Mucosa of rectum (tissue), 2 donors: ENCODE measurements at regions not wholly inside any gene's neighbourhood (a gene's known extent, or its start where the extent isn't known, plus 50 kb on each side); places are given as distances from the start of the nearest gene placed in this dataset.

Source experiments
- H3K27ac ChIP-seq, 2 donors: one replicate each; pipeline ENCODE4 v1.7.0; 2013; ENCODE audit warnings: inconsistent platforms in 2 of 2, low read depth in 2 of 2, low read length in 2 of 2
- H3K27me3 ChIP-seq, 2 donors: one replicate each; pipeline ENCODE4 v1.7.0; 2013; ENCODE audit warnings: low read length in 2 of 2; ENCODE audit not compliant: control insufficient read depth in 2 of 2, insufficient read depth in 2 of 2
- H3K36me3 ChIP-seq, 2 donors: one replicate each; pipeline ENCODE4 v1.7.0; 2013; ENCODE audit warnings: low read length in 2 of 2; ENCODE audit not compliant: control insufficient read depth in 2 of 2, insufficient read depth in 2 of 2
- H3K4me1 ChIP-seq, 2 donors: one replicate each; pipeline ENCODE4 v1.7.0; 2013; ENCODE audit warnings: low read length in 2 of 2, mild to moderate bottlenecking in 1 of 2; ENCODE audit not compliant: control insufficient read depth in 2 of 2, insufficient read depth in 2 of 2
- H3K4me3 ChIP-seq, 2 donors: one replicate each; pipeline ENCODE4 v1.7.0; 2013; ENCODE audit warnings: low read length in 2 of 2
- H3K9ac ChIP-seq, 2 donors: one replicate each; pipeline ENCODE4 v1.7.0; 2013; ENCODE audit warnings: low read length in 2 of 2, low read depth in 1 of 2, mild to moderate bottlenecking in 1 of 2
- H3K9me3 ChIP-seq, 2 donors: one replicate each; pipeline ENCODE4 v1.7.0; 2013; ENCODE audit warnings: low read length in 2 of 2; ENCODE audit not compliant: control insufficient read depth in 2 of 2
- donor health status: healthy.
- donor health status: Normal muscosa, but diverticular disease.

DNA sequence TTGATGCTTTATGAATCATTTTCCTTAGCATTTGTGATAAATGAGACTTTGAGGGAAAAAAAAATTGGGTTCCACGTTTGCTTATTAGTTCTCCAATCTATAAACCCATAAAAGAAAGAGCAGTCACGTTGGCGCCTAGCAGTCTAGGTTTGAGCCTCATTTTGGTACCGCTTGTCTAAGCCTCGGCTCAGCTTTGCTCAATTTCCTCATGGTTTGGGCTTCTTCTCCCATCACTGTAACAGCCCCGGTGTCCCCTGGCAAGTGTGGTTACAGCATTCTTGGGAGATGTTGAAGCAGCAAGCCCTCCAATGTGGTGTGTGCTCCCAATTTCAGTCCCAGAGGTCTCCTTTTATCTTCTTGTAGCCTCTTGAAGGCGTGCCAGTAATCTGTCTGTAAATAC is 578.4 kb downstream of the CDK5RAP2 start:
- Histone ChIP-seq H3K27me3 (no peaks in the 10 kb centered on the region), H3K27ac (no peak overlapping the region), H3K4me3 (no peak overlapping the region), H3K9me3 (no peaks in the 10 kb centered on the region), H3K4me1 (no peaks in the 10 kb centered on the region), H3K9ac (no peak overlapping the region), H3K36me3 (no peaks in the 10 kb centered on the region)

DNA sequence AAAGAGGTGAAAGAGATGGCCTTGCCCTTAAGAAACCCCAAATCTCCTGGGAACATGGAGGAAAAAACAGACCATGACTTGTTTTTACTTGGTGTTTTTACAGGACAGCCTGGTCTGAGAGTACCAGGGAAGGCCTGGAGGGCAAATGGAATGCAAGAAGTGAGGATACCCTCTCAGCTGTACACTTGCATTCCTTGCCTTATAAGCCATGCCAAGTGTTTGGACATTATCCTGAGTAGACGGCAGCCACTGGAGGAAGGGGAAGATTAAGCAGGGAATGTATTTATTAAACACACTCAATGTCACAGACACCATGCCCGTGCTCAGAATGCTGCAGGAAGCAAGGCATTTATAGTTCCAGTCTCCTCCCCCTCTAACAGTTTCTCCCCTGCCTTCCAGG is 581.4 kb downstream of the CDK5RAP2 start:
- H3K9ac ChIP-seq, result no peak overlapping the region
- H3K36me3 ChIP-seq, result no peaks in the 10 kb centered on the region
- no peak overlapping the region for H3K27ac ChIP-seq

DNA sequence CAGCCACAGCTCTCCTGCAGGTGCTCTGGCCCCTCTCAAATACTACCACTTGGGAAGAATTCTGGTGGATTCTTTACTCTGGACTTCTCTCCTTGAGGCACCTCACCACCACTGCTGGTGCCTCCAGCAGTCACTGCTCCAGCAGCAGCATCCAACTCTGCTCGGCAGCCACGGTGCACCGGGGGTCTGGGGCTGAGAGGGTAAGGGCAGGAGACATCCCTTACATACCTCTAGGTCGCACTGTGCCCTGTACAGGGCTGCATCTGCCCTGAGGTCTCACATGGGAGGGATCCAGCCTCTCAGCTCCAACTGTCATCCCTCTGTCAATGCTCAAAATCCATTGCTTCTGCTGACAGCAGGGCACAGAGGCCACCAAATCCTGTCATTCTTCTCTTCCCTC is 588.2 kb downstream of the CDK5RAP2 start:
- Histone ChIP-seq H3K36me3 (no peaks in the 10 kb centered on the region), H3K9me3 (no peaks in the 10 kb centered on the region), H3K4me3 (no peak overlapping the region), H3K27ac (no peak overlapping the region), H3K9ac (no peak overlapping the region), H3K4me1 (no peaks in the 10 kb centered on the region), H3K27me3 (no peaks in the 10 kb centered on the region)

More for the DNA sequence above, 581.4 kb downstream of the CDK5RAP2 start:
- Histone ChIP-seq H3K27me3 (no peaks in the 10 kb centered on the region), H3K4me1 (no peaks in the 10 kb centered on the region), H3K9me3 (no peaks in the 10 kb centered on the region), H3K4me3 (no peak overlapping the region)

DNA sequence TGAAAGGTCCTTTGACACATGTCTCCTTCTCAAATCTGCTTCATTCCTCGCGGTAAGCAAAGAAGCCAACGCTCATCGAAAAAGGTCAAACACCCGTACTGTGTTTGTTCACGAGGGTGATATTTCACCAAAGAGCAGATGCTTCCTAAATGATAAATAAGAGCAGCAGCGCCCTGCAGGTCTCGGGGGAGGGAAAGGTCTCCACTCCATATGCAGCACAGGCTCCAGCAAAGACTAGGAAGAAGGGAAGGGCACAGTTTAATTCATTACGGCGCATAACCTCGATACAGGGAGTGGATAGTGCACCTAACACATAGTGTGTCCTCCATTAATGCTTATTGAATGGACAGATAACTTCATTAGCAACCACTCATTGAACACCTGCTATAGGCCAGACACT is 593.3 kb downstream of the CDK5RAP2 start:
- Histone ChIP-seq H3K9me3 (no peaks in the 10 kb centered on the region), H3K36me3 (no peaks in the 10 kb centered on the region)

DNA sequence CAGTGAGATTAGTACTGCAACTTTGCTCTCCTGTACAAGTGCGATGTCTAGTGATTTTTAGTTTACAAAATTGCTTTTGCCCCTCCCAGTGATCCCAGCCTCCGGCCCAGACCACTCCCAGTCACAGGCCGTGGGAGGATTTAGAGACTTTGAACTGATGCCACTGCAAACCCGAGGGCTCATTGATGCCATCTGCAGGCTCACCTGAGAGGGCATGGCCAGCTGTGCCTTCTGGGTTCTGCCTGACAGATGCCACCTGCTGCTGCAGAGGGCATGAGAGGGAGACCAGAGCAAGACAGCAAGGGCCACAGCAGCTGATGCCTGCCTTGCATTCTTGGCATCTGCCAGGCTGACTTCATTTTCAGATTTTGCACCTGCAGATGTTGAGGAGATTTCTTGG is 593.8 kb downstream of the CDK5RAP2 start:
- Histone ChIP-seq H3K9ac (no peak overlapping the region), H3K27ac (no peak overlapping the region), H3K4me1 (no peaks in the 10 kb centered on the region), H3K36me3 (no peaks in the 10 kb centered on the region), H3K4me3 (no peak overlapping the region), H3K9me3 (no peaks in the 10 kb centered on the region), H3K27me3 (no peaks in the 10 kb centered on the region)

More for the DNA sequence above, 593.3 kb downstream of the CDK5RAP2 start:
- Histone ChIP-seq H3K27ac (no peak overlapping the region), H3K27me3 (no peaks in the 10 kb centered on the region), H3K4me3 (no peak overlapping the region), H3K9ac (no peak overlapping the region), H3K4me1 (no peaks in the 10 kb centered on the region)

DNA sequence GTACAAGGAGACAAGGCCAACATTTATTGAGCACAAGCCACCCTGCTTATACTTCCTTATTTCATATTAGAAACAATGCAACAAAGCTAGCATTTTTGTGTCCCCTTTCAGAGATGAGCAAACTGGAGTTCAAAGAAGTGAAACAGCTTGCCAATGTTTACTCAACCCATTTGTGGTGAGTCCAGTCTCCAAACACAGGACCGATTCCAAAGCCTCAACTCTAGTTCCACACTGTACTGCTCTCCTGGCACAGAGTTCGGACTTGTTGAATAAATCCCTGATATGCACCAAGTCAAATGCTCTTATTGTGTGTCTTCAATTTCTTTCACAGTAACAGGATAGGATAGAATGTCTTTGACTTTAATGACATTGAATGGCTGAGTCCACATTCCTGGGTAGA is 604.8 kb upstream of the BRINP1 start:
- Histone ChIP-seq H3K27me3 (no peaks in the 10 kb centered on the region), H3K9me3 (no peaks in the 10 kb centered on the region), H3K36me3 (no peaks in the 10 kb centered on the region), H3K27ac (no peak overlapping the region), H3K4me1 (no peaks in the 10 kb centered on the region), H3K9ac (no peak overlapping the region), H3K4me3 (no peak overlapping the region)

DNA sequence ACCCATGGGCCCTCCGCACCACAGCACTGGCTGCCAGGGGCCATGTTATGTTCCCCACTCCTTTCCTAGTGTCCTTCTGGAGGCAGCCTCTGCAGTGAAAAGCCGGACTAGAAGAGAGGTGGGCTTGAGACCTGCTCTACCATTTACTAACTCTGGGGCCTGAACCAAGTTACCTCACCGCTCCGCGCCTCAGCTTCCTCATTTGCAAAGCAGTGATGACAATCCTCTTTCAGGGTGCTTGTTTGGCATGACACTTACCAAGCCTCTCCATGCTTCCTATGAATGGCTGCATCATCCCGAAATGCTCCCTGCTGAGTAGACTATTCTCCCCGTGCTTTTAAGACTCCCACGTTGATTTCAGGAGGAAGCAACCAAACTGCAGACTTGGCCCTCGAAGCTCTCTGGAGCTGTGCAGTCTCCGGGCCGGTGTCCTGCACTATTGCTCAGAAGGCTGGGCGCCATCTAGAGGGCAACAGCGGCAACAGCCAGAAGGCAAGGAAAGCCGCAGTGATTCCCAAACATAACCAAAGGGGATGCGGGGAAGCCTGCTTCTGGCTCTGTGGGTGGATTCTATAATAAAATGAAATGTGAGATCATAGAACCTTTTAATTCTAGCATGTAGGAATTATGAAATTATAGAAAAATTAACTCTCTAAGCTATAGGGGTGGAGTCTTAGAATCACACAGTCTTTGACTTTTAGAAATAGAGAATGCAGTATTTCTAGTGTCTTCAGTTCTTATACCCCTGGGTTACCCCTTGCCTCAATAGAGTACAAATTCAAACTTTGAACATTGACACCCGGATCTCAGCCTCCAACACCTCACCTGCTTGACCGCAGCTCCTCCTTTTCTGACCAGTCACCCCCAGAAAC is 599.8 kb upstream of the BRINP1 start:
- no peaks in the 10 kb centered on the region for H3K4me1 ChIP-seq
- H3K9ac ChIP-seq, result no peak overlapping the region
- no peaks in the 10 kb centered on the region for H3K9me3 ChIP-seq
- no peaks in the 10 kb centered on the region for H3K36me3 ChIP-seq
- H3K4me3 ChIP-seq, result no peak overlapping the region
- H3K27me3 ChIP-seq, result no peaks in the 10 kb centered on the region
- H3K27ac ChIP-seq, result no peak overlapping the region

DNA sequence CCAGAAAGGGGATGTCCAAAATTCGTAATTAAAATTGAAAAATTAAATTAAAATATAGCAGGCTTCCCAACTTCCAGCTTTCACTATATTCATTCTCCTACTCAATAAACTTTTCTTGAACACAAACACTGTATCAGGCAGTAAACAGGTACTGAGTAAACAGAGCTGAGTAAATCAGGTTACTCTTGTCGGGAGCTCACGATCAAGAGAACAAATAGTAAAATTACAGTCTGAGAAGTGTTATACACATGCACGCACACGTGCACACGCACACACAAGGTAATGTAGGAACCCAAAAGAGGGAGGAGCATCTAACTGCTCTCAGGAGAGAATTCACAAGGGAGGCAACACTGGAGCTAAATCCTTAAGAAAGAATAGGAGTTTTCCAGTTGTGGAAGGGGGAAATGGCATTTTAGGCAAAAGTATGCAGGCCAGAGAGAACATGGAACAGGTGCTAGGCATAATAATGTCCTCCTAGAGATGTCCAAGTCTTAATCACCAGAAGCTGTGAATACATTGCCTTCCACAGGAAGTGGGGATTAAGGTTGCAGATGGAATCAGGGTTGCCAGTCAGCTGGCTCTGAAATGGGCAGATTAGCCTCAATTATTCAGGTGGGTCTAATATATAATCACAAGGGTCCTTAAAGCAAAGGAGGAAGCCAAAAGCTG is 598.8 kb upstream of the BRINP1 start:
- Histone ChIP-seq H3K4me3 (no peak overlapping the region), H3K36me3 (no peaks in the 10 kb centered on the region), H3K27ac (no peak overlapping the region), H3K4me1 (no peaks in the 10 kb centered on the region), H3K9ac (no peak overlapping the region), H3K9me3 (no peaks in the 10 kb centered on the region), H3K27me3 (no peaks in the 10 kb centered on the region)

DNA sequence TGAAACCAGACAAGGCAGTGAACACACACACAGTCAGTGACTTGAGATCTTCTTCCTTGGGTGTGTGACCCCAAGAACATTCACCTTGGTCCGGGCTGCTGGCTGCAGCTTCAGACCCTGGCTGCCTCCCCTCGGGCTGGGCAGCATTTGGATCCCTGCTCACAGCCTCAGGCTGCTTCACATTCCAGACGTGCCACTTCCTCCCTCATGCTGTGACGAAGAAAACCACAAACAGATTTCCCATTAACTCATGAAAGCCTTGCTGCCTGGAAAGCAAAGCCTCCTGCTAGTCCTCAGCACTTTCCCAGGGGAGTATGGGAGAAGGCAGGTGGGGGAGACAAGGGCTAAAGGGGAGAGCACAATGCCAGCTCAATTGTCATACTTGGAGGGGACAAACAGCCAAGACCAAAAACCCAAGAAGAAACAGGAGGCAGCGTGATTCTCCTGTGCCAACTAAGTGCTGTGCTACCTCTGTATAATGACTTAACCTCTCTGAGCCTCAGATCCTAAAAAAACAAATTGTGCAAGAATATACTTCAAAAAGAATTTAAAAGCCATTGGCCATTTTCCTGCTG is 594.6 kb upstream of the BRINP1 start:
- no peak overlapping the region for H3K27ac ChIP-seq
- H3K9me3 ChIP-seq, result no peaks in the 10 kb centered on the region
- no peaks in the 10 kb centered on the region for H3K36me3 ChIP-seq
- no peaks in the 10 kb centered on the region for H3K27me3 ChIP-seq
- H3K9ac ChIP-seq, result no peak overlapping the region
- no peak overlapping the region for H3K4me3 ChIP-seq
- no peaks in the 10 kb centered on the region for H3K4me1 ChIP-seq

DNA sequence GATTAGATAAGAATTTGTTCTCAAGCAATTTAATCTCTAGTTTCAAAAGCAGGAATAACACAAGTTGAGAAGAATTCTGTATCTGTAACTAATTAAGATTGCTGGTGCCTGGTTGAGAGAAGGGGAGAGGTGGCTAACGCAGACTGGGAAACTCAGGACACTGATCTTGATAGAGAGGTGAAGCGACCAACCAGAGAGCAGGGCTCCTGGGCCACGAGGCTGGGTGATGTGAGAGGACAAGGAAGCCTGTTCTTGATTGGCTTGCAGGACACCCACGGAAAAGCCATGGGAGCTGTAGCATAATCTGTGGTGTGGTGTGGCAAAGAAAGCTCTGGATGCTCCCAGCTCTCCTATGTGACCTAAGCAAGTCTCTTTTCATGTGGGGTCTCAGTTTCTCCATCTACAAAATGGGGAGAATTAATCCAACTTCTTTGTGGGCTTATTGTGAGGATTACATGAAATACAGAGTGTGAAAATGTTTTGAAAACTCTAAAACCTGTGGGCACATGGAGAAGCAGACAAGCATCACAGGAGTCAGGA is 594.1 kb upstream of the BRINP1 start:
- Histone ChIP-seq H3K27me3 (no peaks in the 10 kb centered on the region), H3K9ac (no peak overlapping the region), H3K27ac (no peak overlapping the region), H3K4me1 (no peaks in the 10 kb centered on the region), H3K9me3 (no peaks in the 10 kb centered on the region), H3K4me3 (no peak overlapping the region), H3K36me3 (no peaks in the 10 kb centered on the region)
